Esophagus muscularis mucosa (tissue), 4 donors: ENCODE measurements at regions not wholly inside any gene's neighbourhood (a gene's known extent, or its start where the extent isn't known, plus 50 kb on each side); places are given as distances from the start of the nearest gene placed in this dataset.

Experiments used
- DNase-seq: peaks from one replicate; pipeline ENCODE4 v3.0.0-alpha.2; 2017; ENCODE audit errors: extremely low spot score
- H3K27ac ChIP-seq, 4 donors: fragments of 200-600 bp; sonication (generic); replicated peaks in 1 of 4; 1 replicate in 3 of 4; 2 replicates in 1 of 4; pipeline ENCODE4 v1.5.1; 2016 to 2019; ENCODE audit warnings: mild to moderate bottlenecking in 1 of 4
- H3K27me3 ChIP-seq, 4 donors: fragments of 200-600 bp; sonication (generic); one replicate each; pipeline versions ENCODE4 v1.5.1 to v1.6.0; 2016 to 2019
- H3K36me3 ChIP-seq, 4 donors: fragments of 200-600 bp; sonication (generic); one replicate each; pipeline ENCODE4 v1.5.1; 2016 to 2019
- H3K4me1 ChIP-seq, 4 donors: fragments of 200-600 bp; sonication (generic); one replicate each; pipeline ENCODE4 v1.5.1; 2016 to 2019
- H3K4me3 ChIP-seq, 4 donors: fragments of 200-600 bp; sonication (generic); 1 replicate in 2 of 4; 2 replicates in 2 of 4; pipeline ENCODE4 v1.5.1; 2016 to 2019; ENCODE audit warnings: mild to moderate bottlenecking in 4 of 4, moderate library complexity in 1 of 4
- H3K9me3 ChIP-seq, 4 donors: fragments of 200-600 bp; sonication (generic); 1 replicate in 3 of 4; 2 replicates in 1 of 4; pipeline ENCODE4 v1.5.1; 2016 to 2019
- EP300 ChIP-seq: sonication (generic); formaldehyde crosslinking; IDR thresholded peaks from one replicate; pipeline ENCODE4 v1.6.1; 2017; ENCODE audit warnings: antibody characterized with exemption
- POLR2A ChIP-seq: fragments of 450-650 bp; IDR thresholded peaks from one replicate; pipeline ENCODE4 v1.6.1; 2017; ENCODE audit warnings: antibody characterized with exemption, moderate library complexity, mild to moderate bottlenecking, low read depth
- POLR2AphosphoS5 ChIP-seq, 2 donors: sonication (generic); formaldehyde crosslinking; IDR thresholded peaks; one replicate each; pipeline ENCODE4 v1.6.1; 2017; ENCODE audit warnings: antibody characterized with exemption in 2 of 2
- WGBS: methylation state at CpG from one replicate; pipeline ENCODE4 v1.1.5; 2018; 5-methylcytosine and 5-hydroxymethylcytosine counted together
- intact Hi-C: fragments of 100-400 bp; cut with DNase I; formaldehyde crosslinking; loops from one replicate; pipeline ENCODE4 v1.15.1; 2023
- TF ChIP-seq, protein P1 (sequence below), 3 experiments: fragments of 200-600 bp in 2 of 3; fragments of 450-650 bp in 1 of 3; sonication (generic) in 2 of 3; IDR thresholded peaks; one replicate each; pipeline ENCODE4 v1.5.1; 2017 to 2019; ENCODE audit warnings: antibody characterized with exemption in 3 of 3, mild to moderate bottlenecking in 2 of 3, moderate library complexity in 1 of 3

- no peak overlapping the region for H3K4me3 ChIP-seq
- peaks cover 0 to 5% (median 0%) of the 10 kb centered on the region in 4 donors for H3K27me3 ChIP-seq
- no peaks in the 10 kb centered on the region for H3K36me3 ChIP-seq
- no peak for TF ChIP-seq POLR2A
- no peak for TF ChIP-seq EP300
- no peak for TF ChIP-seq POLR2AphosphoS5 (IDR thresholded peaks at IDR 0.05)
- TF ChIP-seq, protein P1, sequence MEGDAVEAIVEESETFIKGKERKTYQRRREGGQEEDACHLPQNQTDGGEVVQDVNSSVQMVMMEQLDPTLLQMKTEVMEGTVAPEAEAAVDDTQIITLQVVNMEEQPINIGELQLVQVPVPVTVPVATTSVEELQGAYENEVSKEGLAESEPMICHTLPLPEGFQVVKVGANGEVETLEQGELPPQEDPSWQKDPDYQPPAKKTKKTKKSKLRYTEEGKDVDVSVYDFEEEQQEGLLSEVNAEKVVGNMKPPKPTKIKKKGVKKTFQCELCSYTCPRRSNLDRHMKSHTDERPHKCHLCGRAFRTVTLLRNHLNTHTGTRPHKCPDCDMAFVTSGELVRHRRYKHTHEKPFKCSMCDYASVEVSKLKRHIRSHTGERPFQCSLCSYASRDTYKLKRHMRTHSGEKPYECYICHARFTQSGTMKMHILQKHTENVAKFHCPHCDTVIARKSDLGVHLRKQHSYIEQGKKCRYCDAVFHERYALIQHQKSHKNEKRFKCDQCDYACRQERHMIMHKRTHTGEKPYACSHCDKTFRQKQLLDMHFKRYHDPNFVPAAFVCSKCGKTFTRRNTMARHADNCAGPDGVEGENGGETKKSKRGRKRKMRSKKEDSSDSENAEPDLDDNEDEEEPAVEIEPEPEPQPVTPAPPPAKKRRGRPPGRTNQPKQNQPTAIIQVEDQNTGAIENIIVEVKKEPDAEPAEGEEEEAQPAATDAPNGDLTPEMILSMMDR (IDR thresholded peaks at IDR 0.05), result no peak
- H3K4me1 ChIP-seq, result peaks cover 0 to 2% (median 0%) of the 10 kb centered on the region in 4 donors
- 90% methylated on average over 6 of the region's 6 CpGs for WGBS
- no peak for DNase-seq
- H3K27ac ChIP-seq, result no peak overlapping the region
- intact Hi-C loops, result no loop called here
- no peaks in the 10 kb centered on the region for H3K9me3 ChIP-seq
These were observed 68.6 kb upstream of the ACKR3 start for GRCh38 chr2:236501026-236501425.

GRCh38 chr2:236501531-236501930 is 68.1 kb upstream of the ACKR3 start:
- intact Hi-C loops, result no loop called here

GRCh38 chr2:236503100-236503499 is 66.5 kb upstream of the ACKR3 start:
- intact Hi-C loops, result no loop called here

More at GRCh38 chr2:236501531-236501930, 68.1 kb upstream of the ACKR3 start:
- H3K27me3 ChIP-seq, result peaks cover 0 to 5% (median 0%) of the 10 kb centered on the region in 4 donors
- DNase-seq, result no peak
- no peaks in the 10 kb centered on the region for H3K9me3 ChIP-seq
- no peaks in the 10 kb centered on the region for H3K36me3 ChIP-seq
- TF ChIP-seq POLR2A, result no peak
- no peak for TF ChIP-seq EP300
- TF ChIP-seq, protein P1 (IDR thresholded peaks at IDR 0.05), result no peak
- no peak for TF ChIP-seq POLR2AphosphoS5 (IDR thresholded peaks at IDR 0.05)
- no peak overlapping the region for H3K27ac ChIP-seq
- H3K4me3 ChIP-seq, result no peak overlapping the region
- WGBS, result 74% methylated on average over 4 of the region's 4 CpGs
- H3K4me1 ChIP-seq, result peaks cover 0 to 2% (median 0%) of the 10 kb centered on the region in 4 donors

GRCh38 chr2:236503583-236503982 is 66.0 kb upstream of the ACKR3 start:
- intact Hi-C loops, result no loop called here
- 83% methylated on average over 13 of the region's 13 CpGs for WGBS
- no peak for DNase-seq

More at GRCh38 chr2:236503100-236503499, 66.5 kb upstream of the ACKR3 start:
- Histone ChIP-seq H3K4me1 (peaks cover 0 to 10% (median 8%) of the 10 kb centered on the region in 4 donors), H3K9me3 (no peaks in the 10 kb centered on the region), H3K4me3 (no peak overlapping the region), H3K27ac (no peak overlapping the region), H3K36me3 (no peaks in the 10 kb centered on the region), H3K27me3 (peaks cover 0 to 19% (median 7%) of the 10 kb centered on the region in 4 donors)
- DNase-seq, result peak; percentile 34
- WGBS, result 73% methylated on average over 5 of the region's 6 CpGs
- TF ChIP-seq EP300 (no peak), POLR2A (no peak), POLR2AphosphoS5 (IDR thresholded peaks at IDR 0.05) (no peak)
- TF ChIP-seq, protein P1 (IDR thresholded peaks at IDR 0.05), result no peak

More at GRCh38 chr2:236503583-236503982, 66.0 kb upstream of the ACKR3 start:
- Histone ChIP-seq H3K4me1 (peaks cover 0 to 10% (median 8%) of the 10 kb centered on the region in 4 donors), H3K4me3 (no peak overlapping the region), H3K36me3 (no peaks in the 10 kb centered on the region), H3K9me3 (no peaks in the 10 kb centered on the region), H3K27me3 (peaks cover 0 to 19% (median 7%) of the 10 kb centered on the region in 4 donors), H3K27ac (no peak overlapping the region)
- TF ChIP-seq POLR2AphosphoS5 (IDR thresholded peaks at IDR 0.05), result no peak
- TF ChIP-seq EP300, result no peak
- TF ChIP-seq POLR2A, result no peak
- TF ChIP-seq, protein P1 (IDR thresholded peaks at IDR 0.05), result no peak
